Endothelial cell of umbilical vein (primary cell): ENCODE measurements at regions not wholly inside any gene's neighbourhood (a gene's known extent, or its start where the extent isn't known, plus 50 kb on each side); places are given as distances from the start of the nearest gene placed in this dataset.

Experiments used
- POLR2A ChIP-seq: IDR thresholded peaks from 2 replicates; pipeline ENCODE4 v1.6.1; 2012; ENCODE audit warnings: low read depth, mild to moderate bottlenecking, control low read depth, low read length
- TF ChIP-seq, protein P1 (sequence below), 2 donors: IDR thresholded peaks; 1 replicate in 1 of 2; 2 replicates in 1 of 2; pipeline ENCODE4 v1.5.1; 2011; ENCODE audit warnings: low read length in 2 of 2, mild to moderate bottlenecking in 2 of 2, moderate library complexity in 2 of 2, control low read depth in 1 of 2, inconsistent platforms in 1 of 2, low read depth in 1 of 2; ENCODE audit not compliant: insufficient read depth in 1 of 2; ENCODE audit errors: extremely low read depth in 1 of 2

- TF ChIP-seq, protein P1, sequence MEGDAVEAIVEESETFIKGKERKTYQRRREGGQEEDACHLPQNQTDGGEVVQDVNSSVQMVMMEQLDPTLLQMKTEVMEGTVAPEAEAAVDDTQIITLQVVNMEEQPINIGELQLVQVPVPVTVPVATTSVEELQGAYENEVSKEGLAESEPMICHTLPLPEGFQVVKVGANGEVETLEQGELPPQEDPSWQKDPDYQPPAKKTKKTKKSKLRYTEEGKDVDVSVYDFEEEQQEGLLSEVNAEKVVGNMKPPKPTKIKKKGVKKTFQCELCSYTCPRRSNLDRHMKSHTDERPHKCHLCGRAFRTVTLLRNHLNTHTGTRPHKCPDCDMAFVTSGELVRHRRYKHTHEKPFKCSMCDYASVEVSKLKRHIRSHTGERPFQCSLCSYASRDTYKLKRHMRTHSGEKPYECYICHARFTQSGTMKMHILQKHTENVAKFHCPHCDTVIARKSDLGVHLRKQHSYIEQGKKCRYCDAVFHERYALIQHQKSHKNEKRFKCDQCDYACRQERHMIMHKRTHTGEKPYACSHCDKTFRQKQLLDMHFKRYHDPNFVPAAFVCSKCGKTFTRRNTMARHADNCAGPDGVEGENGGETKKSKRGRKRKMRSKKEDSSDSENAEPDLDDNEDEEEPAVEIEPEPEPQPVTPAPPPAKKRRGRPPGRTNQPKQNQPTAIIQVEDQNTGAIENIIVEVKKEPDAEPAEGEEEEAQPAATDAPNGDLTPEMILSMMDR (IDR thresholded peaks at IDR 0.05; ENCODE audit: extremely low read depth in 1 of 2, insufficient read depth in 1 of 2, low read depth in 1 of 2, low read length in 2 of 2), result no peak
- no peak for TF ChIP-seq POLR2A
These were observed 240.7 kb upstream of the B3GAT1 start for GRCh38 chr11:134652586-134653255.
